Kidney epithelial cell (primary cell): ENCODE measurements at regions not wholly inside any gene's neighbourhood (a gene's known extent, or its start where the extent isn't known, plus 50 kb on each side); places are given as distances from the start of the nearest gene placed in this dataset.
A peak's percentile ranks its signal among the peaks of the same experiment; 100 is the strongest.

Source experiments
- DNase-seq: peaks from one replicate; pipeline ENCODE4 v3.0.0-alpha.2; 2010; ENCODE audit warnings: low read depth
- H3K27me3 ChIP-seq: 2 replicates; pipeline ENCODE4 v1.6.0; 2011; ENCODE audit warnings: low read length; ENCODE audit not compliant: control insufficient read depth, insufficient read depth
- H3K36me3 ChIP-seq: 2 replicates; pipeline ENCODE4 v1.5.1; 2011; ENCODE audit warnings: low read length; ENCODE audit not compliant: control insufficient read depth, insufficient read depth
- H3K4me3 ChIP-seq: 2 replicates; pipeline ENCODE4 v1.5.1; 2011; ENCODE audit warnings: low read depth, mild to moderate bottlenecking, control low read depth, low read length
- TF ChIP-seq, protein P1 (sequence below): IDR thresholded peaks from 2 replicates; pipeline ENCODE4 v1.5.1; 2011; ENCODE audit warnings: mild to moderate bottlenecking, moderate library complexity, low read length, control low read depth, inconsistent platforms; ENCODE audit not compliant: insufficient read depth, poor library complexity, severe bottlenecking

DNA sequence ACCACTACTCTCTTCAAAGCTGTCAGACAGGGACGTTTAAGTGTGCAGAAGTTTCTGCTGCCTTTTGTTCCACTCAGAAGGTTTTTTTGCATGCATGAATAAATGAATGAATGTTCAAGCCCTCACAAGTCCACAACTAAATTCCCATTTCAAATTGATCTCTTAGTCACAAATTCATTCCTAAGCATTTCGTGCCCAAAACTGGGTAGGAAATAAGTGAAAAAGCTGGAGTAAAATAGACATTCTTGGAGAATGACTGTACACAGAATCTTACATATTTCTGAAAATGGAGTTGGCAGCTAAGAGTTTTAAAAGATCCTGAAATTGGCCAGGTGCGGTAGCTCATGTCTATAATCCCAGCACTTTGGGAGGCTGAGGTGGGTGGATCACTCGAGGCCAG, 117.6 kb downstream of the PERP start:
- DNase-seq = no peak
- Histone ChIP-seq H3K27me3 (no peaks in the 10 kb centered on the region), H3K4me3 (no peak overlapping the region), H3K36me3 (no peaks in the 10 kb centered on the region)
- TF ChIP-seq, protein P1, sequence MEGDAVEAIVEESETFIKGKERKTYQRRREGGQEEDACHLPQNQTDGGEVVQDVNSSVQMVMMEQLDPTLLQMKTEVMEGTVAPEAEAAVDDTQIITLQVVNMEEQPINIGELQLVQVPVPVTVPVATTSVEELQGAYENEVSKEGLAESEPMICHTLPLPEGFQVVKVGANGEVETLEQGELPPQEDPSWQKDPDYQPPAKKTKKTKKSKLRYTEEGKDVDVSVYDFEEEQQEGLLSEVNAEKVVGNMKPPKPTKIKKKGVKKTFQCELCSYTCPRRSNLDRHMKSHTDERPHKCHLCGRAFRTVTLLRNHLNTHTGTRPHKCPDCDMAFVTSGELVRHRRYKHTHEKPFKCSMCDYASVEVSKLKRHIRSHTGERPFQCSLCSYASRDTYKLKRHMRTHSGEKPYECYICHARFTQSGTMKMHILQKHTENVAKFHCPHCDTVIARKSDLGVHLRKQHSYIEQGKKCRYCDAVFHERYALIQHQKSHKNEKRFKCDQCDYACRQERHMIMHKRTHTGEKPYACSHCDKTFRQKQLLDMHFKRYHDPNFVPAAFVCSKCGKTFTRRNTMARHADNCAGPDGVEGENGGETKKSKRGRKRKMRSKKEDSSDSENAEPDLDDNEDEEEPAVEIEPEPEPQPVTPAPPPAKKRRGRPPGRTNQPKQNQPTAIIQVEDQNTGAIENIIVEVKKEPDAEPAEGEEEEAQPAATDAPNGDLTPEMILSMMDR = no peak

DNA sequence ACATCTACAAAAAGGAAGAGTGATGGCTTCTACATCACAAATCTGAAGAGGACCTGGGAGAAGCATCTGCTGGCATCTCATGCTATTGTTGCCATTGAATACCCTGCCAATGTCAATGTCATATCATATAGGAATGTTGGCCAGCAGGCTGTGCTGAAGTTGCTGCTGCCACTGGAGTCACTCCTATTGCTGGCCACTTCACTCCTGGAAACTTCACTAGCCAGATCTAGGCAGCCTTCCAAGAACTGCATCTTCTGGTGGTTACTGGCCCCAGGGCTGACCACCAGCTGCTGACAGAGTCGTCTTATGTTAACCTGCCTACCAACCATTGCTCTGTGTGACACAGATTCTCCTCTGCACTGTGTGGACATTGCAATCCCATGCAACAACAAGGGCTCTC, 111.8 kb downstream of the PERP start:
- no peak for DNase-seq
- TF ChIP-seq, protein P1 = no peak
- H3K4me3 ChIP-seq = no peak overlapping the region
- H3K27me3 ChIP-seq = no peaks in the 10 kb centered on the region
- no peaks in the 10 kb centered on the region for H3K36me3 ChIP-seq

DNA sequence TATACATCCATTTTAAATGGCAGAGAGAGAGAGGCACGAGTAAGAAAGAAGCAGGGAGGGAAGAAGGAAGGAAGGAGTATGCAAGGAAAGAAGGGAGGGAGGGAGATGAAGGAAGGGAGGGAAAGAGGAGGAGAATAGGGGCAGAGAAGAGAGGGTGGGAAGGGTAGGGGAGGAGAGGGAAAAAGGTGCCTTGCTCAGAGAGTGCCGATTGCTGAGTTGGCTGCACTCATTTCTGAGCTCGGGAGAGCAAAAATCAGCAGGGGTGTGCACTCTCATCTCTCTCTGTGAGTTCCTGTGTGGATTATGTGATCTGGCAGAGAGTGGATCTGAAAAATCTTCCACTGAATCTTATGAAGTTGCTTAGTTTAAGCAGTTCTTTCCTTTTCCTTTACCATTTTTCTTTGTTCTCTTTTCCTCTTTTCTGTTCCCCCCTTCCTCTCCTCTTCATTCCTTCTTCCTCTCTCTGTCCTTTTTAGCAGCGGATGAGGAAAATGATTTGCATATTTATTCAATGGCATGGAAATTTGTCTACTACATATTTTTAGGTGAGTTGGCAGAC, 108.7 kb downstream of the PERP start:
- Histone ChIP-seq H3K36me3 (no peaks in the 10 kb centered on the region), H3K4me3 (no peak overlapping the region), H3K27me3 (no peaks in the 10 kb centered on the region)
- DNase-seq = no peak
- TF ChIP-seq, protein P1 = no peak

DNA sequence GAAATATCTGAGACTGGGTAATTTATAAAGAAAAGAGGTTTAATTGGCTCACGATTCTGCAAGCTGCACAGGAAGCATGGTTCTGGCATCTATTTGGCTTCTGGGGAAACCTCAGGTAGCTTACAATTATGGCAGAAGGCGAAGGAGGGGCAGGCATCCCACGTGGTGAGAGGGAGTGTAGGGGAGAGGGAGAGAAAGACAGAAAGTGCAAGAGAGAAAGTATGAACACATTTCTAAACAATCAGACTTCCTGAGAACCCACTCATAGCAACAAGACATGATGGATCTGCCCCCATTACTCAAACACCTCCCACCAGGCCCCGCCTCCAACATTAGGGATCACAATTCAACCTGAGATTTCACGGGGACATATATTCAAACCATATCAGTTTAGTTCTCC, 107.4 kb downstream of the PERP start:
- no peak overlapping the region for H3K4me3 ChIP-seq
- H3K27me3 ChIP-seq = no peaks in the 10 kb centered on the region
- no peaks in the 10 kb centered on the region for H3K36me3 ChIP-seq
- TF ChIP-seq, protein P1 = no peak
- no peak for DNase-seq

DNA sequence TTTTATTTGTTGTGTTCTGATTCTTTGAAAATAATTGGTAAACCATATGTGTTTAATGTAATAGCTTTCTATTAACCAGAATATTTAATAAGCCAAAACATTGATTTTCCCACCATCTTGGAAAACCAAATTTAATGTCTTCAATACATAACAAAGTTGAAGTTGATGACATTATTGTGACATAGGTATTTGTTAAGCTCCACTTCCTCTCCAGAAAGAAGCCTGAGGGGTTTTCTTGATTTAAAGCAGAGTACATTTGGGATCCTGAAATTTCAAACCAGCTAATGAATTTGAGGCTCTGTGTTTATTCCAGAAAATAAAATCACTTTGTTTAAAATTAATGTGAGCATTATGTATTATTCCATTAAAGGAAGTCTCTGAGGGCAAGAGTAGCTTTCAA, 106.3 kb downstream of the PERP start:
- H3K4me3 ChIP-seq = no peak overlapping the region
- TF ChIP-seq, protein P1 = no peak
- no peaks in the 10 kb centered on the region for H3K36me3 ChIP-seq
- no peaks in the 10 kb centered on the region for H3K27me3 ChIP-seq
- no peak for DNase-seq

DNA sequence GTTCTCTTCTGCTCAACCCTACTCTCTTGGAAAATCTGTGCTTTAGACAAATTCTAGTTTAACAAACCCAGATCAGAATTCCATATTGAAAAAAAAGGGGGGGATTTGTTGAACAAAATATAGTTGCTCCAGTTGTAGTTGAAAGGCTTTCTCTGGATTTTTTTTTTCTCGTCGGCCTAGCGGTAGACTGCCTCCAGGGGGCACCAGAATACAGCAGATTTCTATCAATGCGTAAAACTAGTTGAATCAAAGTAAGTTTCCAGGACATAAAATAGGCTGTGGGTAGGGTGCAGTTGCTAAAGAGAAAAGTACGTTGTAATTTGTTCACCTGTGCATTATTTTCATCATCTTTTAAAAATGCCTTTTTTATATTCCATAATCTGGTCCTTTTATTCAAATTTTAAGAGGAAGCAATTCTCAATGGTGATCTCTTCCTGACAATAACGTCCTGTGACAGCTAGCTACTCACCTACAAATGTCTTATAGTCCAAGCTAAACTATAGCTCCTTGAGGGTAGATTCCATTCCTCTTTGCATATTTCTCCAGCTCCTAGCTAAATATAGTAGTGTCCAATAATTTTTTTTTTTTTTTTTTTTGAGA, 105.4 kb downstream of the PERP start:
- Histone ChIP-seq H3K4me3 (no peak overlapping the region), H3K36me3 (no peaks in the 10 kb centered on the region), H3K27me3 (no peaks in the 10 kb centered on the region)
- TF ChIP-seq, protein P1 = peak; percentile 91
- no peak for DNase-seq
